ENCODE measurements at regions not wholly inside any gene's neighbourhood (a gene's known extent, or its start where the extent isn't known, plus 50 kb on each side); places are given as distances from the start of the nearest gene placed in this dataset.

DNA sequence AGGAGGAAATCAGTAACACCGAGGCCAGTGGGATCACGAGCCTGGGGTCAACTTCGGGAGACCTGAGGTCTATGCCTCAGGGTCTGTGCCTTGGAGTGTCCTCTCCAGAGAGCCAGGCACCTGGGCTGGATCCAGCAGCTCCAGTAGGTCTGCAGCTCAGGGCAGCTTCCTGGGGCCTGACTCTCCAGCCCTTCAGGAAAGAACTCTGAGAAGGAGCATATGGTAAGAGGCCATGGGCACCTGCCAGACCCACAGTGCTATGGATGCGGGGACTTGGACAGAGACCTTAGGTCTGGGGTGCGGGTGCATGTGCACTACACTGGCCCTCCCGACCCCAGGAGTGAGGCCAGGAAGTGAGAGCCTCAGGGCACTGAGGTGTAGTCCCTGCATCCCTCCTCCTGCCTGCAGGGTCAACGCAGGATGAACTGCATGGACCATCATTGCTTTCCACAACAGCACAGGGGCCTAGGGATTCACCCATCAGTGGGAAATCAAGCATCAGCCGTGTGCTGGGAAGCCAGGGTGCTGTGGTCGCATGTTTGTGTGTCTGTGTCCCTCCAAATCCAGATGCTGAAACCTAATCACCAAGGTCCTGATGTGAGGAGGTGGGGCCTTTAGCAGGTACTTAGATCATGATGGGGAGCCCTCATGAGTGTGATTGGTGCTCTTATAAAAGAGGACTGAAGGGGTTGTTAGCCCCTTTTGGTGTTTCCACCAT, 210.9 kb upstream of the CST7 start:
- in situ Hi-C loops (cut with HindIII; ENCODE audit: low sequenced_read_pairs), result no loop called here

DNA sequence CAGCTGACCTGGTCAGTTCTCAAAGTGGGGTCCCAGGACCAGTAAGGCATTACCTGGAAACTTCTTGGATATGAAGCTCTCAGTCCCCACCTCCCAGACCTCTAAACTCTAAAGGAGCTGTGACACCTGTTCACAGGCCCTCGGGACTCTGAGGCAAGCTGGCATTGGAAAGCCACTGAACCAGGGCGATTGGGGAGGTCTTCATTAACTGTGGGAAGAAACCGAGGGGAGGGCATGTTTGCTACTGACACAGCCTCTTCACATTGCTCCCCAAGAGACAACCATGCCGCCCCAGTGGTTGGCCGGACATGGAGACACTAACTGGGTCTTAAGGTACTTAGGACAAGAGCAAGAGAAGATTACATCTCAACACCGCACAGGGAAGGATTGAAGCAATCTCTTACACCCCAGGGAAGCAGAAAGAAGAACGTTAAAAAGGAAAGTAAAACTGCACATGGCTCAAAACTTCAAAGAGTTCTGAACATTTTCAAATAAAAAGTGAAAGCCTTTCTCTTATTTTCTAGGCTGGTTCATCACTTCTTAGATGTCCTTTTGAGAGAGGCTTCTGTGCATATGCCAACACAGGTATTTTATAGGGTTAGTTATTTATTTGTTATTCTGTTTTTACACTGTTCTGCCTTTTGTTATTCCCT, 210.0 kb upstream of the CST7 start:
- in situ Hi-C loops (cut with HindIII; ENCODE audit: low sequenced_read_pairs), result no loop called here

DNA sequence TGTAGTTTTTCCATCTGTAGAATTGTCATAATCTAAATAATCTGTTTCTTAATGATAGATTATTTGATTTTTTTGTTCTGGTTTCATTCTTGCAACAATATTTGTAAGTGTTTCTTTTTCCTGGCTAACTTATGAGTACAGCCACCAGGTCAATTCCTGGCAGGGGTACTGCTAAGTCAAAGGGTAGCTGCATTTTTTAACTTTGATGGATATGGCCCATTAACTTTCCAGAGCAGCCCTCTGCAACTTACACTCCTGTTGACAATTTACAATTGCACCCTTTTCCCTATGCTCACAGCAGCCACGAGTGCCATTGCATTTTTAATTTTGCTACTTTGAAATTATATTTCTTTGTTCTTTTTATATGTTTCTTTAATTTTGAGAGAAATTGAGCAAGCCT, 209.3 kb upstream of the CST7 start:
- in situ Hi-C loops (cut with HindIII; ENCODE audit: low sequenced_read_pairs), result no loop called here

DNA sequence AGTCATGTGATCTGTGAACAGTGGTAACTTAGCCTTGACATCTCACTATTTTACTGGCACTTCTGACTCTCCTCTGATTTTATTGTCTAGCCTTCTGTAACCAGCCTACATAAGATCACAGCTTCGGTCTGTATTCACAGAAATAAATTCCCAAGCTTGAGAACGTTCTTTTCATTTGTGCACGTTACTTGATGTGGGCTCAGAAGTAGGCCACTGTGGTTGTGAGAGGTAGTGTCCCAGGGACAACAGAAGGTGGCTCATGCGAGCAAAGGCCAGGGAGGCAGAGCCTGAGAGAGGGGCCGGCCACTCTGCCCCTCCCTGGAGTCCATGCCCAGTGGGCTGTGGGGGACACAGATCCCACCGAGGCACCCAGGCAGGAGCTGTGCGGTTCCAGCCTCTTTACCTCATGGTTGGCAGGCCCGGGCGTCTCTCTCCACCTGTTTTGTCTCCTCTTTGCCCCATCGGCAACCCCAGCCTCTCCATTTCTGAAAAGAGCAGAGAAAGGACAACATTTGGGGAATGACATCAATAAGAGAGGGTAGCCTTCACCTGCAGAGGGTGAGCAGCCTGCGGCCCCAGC, 207.5 kb upstream of the CST7 start:
- in situ Hi-C loops (cut with HindIII; ENCODE audit: low sequenced_read_pairs), result no loop called here

DNA sequence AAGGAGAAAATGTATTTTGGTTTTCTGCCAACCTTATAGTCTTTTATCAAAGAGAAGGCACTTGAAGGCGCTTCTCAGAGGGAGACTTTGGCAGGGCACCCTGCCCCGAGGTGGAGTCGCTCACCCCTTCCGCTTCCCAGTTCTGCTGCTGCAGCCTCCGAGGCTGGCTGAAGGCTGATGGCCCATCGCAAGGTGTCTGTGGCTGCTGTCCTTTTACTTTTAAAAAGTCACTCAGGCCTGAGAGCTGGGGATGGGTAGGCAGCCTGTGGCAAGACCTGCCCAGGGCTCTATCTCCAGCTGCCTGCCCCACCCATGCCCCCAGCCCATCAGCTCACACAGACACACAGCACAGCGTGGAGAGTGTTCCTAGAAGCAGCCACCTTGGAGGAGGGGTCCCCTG, 206.6 kb upstream of the CST7 start:
- in situ Hi-C loops (cut with HindIII; ENCODE audit: low sequenced_read_pairs), result no loop called here

DNA sequence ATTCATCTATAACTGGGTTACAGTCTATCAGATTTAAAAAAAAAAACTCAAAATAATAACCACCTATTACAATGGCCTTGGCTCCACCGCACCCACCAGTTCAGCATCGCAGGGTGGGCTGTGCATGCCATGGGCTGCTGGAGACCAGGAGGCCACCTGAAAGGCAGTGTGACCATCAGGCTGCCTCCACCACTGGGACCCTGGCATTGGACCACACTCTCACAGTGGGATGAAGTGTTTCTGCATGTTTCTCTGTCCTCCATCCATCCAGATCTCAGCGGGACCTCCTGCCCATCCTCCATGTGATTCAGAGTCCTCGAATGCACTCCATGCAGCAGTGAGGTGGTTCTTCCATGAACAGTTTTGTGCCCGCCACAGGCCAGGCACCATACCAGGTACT, 206.1 kb upstream of the CST7 start:
- in situ Hi-C loops (cut with HindIII; ENCODE audit: low sequenced_read_pairs), result no loop called here

DNA sequence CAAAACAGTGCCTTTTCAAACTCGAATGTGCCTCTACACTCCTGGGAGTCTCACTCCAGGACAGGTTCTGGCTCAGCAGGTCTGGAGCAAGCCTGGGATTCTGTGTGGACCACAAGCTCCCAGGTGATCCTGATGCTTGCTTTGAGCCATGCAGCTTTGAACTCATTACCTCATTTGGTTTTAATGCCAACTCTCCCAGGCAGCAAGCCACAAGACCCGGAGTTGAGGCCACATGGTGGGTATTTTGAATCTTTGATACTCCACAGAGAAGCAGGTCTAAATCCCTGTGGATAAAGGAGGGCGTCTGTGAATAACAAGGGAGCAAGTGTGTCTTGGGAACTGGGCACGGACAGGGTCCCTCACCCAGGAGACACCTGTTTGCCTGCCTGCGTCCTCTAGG, 205.4 kb upstream of the CST7 start:
- in situ Hi-C loops (cut with HindIII; ENCODE audit: low sequenced_read_pairs), result no loop called here

DNA sequence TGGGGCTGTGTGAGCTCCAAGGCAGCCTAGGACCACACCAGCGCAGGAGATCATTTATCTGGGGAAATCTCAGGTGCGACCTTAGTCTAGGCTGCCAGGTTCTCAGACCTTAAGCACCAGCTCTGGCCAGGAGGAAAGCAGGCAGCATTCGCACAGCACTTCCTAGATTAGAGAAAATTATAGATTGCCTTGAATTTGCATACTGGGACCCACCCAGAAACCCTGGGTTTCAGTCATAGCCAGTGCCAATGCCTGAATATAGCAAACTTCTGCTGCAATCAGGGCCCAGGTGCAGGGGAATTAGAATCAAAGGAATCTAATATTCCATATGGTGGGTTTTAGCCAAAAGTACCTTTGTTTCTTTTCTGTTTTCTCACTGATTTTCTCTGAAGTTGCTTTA, 204.3 kb upstream of the CST7 start:
- in situ Hi-C loops (cut with HindIII; ENCODE audit: low sequenced_read_pairs), result no loop called here

DNA sequence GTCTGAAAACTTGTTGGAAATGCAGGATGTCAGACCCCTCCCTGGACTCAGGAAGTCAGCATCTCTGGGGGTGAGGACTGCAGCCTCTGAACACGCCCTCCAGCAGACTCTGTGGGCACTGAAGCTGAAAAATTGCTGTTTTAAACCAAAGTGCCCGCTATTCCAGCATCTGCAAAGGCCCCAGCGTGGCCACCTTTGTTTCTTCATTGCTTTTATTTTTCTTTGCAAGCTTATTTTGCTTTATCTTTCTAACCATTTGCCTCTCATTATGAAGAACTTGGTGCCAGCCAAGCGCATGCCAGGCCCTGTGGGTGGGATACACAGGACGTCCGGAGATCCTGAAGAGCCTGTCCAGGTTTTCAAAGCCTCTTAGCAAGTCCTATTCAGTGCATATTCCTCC, 203.9 kb upstream of the CST7 start:
- in situ Hi-C loops (cut with HindIII; ENCODE audit: low sequenced_read_pairs), result no loop called here

DNA sequence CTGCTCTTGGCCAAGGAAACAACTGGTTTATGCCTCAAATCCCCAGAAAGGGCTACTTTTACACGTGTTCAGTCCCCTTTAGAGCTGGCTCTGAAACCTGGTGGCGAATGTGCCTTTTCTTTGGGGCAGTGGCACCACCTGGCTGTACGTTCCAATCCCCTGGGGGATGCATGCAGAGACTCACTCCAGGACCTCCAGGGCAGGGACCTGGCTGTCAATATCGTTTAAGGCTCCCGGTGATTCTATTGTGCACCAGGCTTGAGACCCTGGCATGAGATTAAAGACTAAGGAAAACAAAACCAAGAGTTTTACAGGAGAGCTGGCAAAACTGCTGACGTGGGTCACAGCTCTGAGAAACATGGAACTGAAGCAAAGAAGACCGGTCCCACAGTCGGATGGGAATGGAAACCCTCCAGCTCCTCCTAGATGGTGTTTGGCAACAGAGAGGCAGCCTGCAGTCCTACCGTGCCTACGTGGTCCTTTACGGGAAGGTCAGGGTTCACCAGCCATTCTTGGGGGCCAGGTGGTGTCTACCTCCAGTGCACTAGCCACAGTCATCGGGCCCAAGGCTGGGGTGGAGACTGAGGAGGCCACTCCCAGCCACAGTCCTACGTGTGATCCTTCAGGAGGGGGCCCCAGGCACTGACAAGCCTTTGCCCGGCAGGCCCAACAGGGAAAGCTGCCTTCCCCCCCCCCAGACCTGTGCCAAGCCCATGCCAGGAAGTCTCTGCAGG, 203.3 kb upstream of the CST7 start:
- in situ Hi-C loops (cut with HindIII; ENCODE audit: low sequenced_read_pairs), result no loop called here

DNA sequence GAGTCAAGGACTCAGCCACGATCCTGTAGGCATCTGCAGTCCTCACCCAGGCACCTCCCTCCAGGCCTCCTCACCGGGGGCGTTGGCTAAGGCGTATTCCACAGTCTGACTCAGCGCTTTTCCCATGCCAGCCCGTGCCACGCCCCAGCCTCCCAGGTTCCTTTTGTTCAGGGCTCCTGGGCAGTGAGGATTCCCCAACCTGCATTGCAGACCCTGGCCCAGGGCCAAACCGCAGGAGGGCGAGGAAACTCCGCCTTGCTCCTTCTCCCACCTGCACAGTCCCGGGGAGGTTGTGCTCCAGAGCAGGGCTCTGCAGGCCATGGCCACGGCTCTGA, 202.8 kb upstream of the CST7 start:
- in situ Hi-C loops (cut with HindIII; ENCODE audit: low sequenced_read_pairs), result no loop called here

DNA sequence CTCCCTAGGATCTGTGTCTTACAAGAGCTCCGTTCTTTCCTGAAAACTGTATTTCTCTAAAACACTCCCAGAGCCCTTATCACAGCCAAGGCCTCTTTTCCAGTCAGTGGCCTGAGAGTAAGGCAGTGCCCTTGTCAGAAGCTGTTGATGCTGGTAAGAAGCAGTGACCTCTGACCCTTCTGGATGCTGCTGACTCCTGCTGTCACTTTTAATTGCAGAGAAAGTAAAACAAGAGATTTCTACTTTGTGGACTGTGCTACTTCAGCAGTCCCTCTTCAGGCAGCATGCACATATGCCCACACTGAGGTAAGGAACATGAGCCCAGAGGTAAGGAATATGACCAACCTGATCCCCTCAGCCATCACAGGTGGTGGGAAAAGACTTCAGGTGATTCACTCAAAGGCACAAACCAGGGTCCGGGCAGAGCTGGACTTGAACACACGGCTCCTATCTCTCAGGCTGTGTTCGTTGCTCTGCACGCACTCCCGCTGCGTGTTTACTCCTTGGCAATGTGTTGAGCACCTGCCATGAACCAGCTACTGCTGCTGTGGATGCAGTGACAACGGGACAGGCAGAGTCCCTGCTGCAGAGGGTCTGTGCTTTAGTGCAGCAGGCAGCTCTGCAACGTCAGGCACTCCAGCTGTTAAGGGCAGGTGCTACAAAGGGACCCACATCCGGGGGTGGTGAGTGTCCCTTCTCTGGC, 201.9 kb upstream of the CST7 start:
- in situ Hi-C loops (cut with HindIII; ENCODE audit: low sequenced_read_pairs), result no loop called here

DNA sequence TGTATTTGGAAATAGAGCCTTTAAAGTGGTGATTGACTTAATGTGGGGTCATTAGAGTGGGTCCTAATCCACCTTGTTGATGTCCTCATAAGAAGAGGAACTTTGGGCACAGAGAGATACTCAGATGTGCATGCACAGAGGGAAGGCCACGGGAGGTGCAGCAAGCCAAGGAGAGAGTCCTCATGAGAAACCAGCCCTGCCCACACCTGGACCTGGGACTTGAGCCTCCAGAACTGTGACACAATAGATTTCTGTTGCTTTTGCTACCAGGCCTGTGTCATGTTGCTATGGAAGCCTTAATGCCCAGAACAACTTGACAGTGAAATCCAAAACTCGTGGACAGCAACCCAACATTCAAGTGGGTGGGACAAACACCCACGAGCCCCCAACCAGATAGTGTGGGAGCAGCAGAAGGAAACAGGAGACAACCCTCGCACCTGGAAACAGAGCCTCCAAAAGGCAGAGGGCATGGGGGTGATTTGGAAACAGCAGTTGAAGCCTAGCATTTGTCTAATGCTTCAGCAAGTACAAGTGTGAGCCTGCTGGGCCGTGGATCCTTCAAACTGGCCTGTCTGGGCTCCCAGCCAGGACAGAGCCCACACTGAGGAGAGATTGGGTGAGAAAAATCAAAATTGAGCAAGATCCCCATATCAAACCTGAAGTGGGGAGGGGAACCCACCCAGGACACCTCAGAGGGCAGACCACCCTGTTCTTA, 201.0 kb upstream of the CST7 start:
- in situ Hi-C loops (cut with HindIII; ENCODE audit: low sequenced_read_pairs), result no loop called here

DNA sequence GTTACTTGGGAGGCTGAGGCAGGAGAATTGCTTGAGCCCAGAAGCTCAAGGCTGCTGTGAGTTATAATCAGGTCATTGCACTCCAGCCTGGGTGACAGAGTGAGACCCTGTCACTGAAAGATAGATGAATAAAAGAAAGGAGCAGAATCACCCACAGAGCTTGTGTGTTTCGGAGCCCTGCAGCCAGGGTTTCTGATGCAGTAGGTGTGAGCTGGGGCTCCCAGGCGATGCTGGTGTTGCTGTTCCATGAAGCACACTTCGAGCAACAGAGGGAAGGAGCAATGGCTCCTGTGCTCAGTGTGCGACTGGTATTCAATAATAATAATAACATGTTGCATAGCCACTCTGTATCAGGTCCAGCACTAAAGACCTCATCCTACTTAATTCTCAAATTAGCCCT, 197.5 kb upstream of the CST7 start:
- in situ Hi-C loops (cut with HindIII; ENCODE audit: low sequenced_read_pairs), result no loop called here

DNA sequence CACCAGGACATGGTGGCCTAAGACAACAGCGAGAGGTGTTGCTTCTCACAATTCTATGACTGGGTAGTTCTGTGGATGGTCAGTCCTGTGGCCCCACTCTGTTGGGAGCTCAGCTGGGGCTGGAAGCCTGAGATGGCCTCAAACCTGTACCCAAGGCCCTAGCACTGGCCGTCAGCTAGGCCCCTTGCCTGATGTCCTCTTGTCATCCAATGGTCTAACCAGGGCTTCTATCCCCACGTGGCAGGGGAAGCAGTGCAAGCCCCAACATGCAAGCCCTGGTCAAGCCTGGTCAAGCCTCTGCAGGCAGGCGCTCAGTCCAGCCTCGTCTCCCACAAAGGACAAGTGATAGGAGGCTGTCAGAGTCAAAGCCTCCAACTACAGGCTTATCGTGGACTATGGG, 196.5 kb upstream of the CST7 start:
- in situ Hi-C loops (cut with HindIII; ENCODE audit: low sequenced_read_pairs), result no loop called here

DNA sequence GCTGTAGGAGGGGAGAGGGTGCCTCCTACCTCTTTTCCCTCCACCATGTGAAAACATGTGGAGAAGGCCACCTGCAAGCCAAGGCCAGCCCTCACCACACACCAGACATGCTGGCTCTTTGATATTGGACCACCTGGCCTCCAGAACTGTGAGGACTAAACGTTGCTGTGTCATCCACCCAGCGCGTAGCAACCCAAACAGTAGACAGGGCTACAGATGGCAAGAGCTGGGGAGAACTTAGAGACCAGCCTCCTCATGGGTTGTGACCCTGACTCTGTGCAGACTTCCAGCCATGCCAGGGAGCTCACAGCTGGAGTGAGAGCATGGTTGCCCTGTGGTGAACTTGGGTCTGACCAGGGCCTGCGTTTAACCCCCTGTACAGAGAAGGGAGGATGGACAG, 195.9 kb upstream of the CST7 start:
- in situ Hi-C loops (cut with HindIII; ENCODE audit: low sequenced_read_pairs), result no loop called here

DNA sequence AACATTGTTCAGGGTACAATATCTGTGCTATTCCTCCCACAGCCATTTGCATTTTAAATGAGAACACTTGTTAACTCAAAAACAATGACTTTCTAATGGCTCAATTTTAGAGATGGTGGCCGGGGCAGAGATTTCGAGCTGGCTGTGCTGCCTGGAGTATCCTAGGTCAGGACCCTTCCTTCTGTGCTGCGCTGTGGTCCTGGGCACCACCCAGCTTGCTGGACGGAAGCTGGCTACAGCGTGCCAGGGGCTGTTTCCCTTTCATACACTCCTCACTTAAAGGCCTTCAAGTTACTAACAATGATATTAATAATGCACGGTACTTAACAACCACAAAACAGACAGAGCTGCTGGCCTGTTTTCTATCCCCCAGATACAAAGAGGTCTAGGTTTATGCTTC, 194.4 kb upstream of the CST7 start:
- in situ Hi-C loops (cut with HindIII; ENCODE audit: low sequenced_read_pairs), result no loop called here

DNA sequence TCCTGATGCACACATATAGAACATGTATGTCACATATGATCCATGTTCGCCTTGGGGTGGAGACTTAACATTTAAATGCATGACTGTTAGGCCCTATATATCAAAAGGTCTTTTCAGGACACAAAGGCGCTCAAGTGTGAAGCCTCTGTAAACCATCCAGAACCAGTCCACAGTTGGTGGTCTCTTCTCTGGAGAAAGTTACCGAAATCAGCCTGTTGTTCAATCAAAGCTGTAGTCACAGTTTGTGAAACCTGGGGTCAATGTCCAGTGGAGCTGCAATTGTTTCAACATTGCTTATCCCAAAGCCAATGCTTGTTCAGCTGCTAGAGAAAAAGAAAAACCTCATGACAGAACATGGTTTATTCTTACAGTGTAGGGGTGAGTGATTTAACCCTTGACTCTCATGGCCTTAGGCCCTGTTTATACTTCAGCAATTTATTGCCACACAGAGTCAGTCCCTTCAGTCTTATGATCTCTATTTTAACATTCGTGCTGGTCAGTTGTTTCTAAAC, 193.6 kb upstream of the CST7 start:
- in situ Hi-C loops (cut with HindIII; ENCODE audit: low sequenced_read_pairs), result no loop called here

DNA sequence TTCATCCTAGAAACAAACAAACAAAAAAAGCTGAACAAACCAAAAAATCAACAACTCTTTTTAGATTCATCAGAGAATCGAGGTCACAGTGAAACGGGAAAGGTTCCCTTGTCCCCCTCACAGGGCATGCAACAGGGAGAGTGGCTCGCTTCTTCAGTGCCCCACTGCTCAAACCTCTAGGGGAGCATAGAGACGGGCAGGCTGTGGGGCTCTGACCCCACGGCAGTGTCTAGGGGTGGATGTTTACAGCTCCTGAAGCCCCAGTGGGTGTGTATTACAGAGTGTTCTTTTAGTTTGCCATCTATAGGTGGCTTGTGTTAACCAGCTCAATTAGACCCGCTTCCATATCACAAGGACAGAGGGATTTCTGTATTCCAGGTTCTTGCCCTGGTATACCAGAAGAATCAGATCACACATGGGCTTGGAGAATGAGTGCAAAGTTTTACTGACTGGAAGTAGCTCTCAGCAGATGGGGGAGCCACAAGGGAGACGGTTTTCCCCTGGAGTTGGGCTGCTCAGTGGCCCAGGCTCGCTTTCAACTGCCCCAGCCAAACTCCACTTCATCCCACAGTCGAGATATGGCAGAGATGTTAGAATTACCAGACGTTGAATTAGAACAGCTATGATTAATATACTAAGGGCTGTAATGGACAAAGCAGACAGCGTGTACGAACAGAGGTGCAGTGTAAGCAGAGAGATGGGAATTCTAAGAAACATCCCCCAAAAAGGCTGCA, 192.6 kb upstream of the CST7 start:
- in situ Hi-C loops (cut with HindIII; ENCODE audit: low sequenced_read_pairs), result no loop called here

Measured in endothelial cell of hepatic sinusoid (primary cell).